AG09309 (cell line): ENCODE measurements at regions not wholly inside any gene's neighbourhood (a gene's known extent, or its start where the extent isn't known, plus 50 kb on each side); places are given as distances from the start of the nearest gene placed in this dataset.

Experiments
- DNase-seq: peaks from one replicate; pipeline ENCODE4 v3.0.0-alpha.2; 2010; ENCODE audit warnings: low read depth
- H3K4me3 ChIP-seq: 2 replicates; pipeline ENCODE4 v1.5.1; 2011; ENCODE audit warnings: mild to moderate bottlenecking, low read depth, low read length, moderate library complexity; ENCODE audit not compliant: control insufficient read depth
- CTCF ChIP-seq: IDR thresholded peaks from 2 replicates; pipeline ENCODE4 v1.5.1; 2011; ENCODE audit warnings: mild to moderate bottlenecking, low read depth, low read length, inconsistent platforms; ENCODE audit not compliant: insufficient read depth, control insufficient read depth; ENCODE audit errors: missing control alignments

- DNase-seq: no peak
- no peak overlapping the region for H3K4me3 ChIP-seq
- no peak for TF ChIP-seq CTCF
These were observed 259.4 kb downstream of the TLR4 start for GRCh38 chr9:117963493-117964090.

GRCh38 chr9:117970276-117971050, 266.3 kb downstream of the TLR4 start:
- H3K4me3 ChIP-seq: no peak overlapping the region
- TF ChIP-seq CTCF: no peak
- DNase-seq: no peak

- no peak overlapping the region for H3K4me3 ChIP-seq
- DNase-seq: no peak
- no peak for TF ChIP-seq CTCF
These were observed 269.9 kb downstream of the TLR4 start for GRCh38 chr9:117974108-117974507.

- no peak overlapping the region for H3K4me3 ChIP-seq
- no peak for DNase-seq
- no peak for TF ChIP-seq CTCF
These were observed 275.7 kb downstream of the TLR4 start for GRCh38 chr9:117979914-117980313.

- TF ChIP-seq CTCF: no peak
- DNase-seq: no peak
- H3K4me3 ChIP-seq: no peak overlapping the region
These were observed 283.7 kb downstream of the TLR4 start for GRCh38 chr9:117987945-117988344.

- no peak overlapping the region for H3K4me3 ChIP-seq
- no peak for TF ChIP-seq CTCF
- DNase-seq: no peak
These were observed 287.8 kb downstream of the TLR4 start for GRCh38 chr9:117992006-117992405.
